Mesendoderm (in vitro differentiated cells): ENCODE measurements at regions not wholly inside any gene's neighbourhood (a gene's known extent, or its start where the extent isn't known, plus 50 kb on each side); places are given as distances from the start of the nearest gene placed in this dataset.

Experiments used
- DNase-seq: peaks from one replicate; pipeline ENCODE4 v3.0.0; 2013
- H2AK5ac ChIP-seq: 2 replicates; pipeline ENCODE4 v1.6.1; 2013; ENCODE audit warnings: low read length, inconsistent platforms
- H2BK120ac ChIP-seq: 2 replicates; pipeline ENCODE4 v1.6.1; 2013; ENCODE audit warnings: low read depth, mild to moderate bottlenecking, low read length, moderate library complexity, mixed read lengths
- H2BK15ac ChIP-seq: replicated peaks from 2 replicates; pipeline ENCODE4 v1.6.1; 2013; ENCODE audit warnings: low read depth, mild to moderate bottlenecking, moderate library complexity
- H2BK5ac ChIP-seq: 2 replicates; pipeline ENCODE4 v1.6.1; 2013; ENCODE audit warnings: low read length, inconsistent platforms
- H3K18ac ChIP-seq: 2 replicates; pipeline ENCODE4 v1.6.1; 2013; ENCODE audit warnings: mild to moderate bottlenecking, low read length, mixed read lengths
- H3K23ac ChIP-seq: one replicate; pipeline ENCODE4 v1.6.1; 2013; ENCODE audit warnings: low read length
- H3K27ac ChIP-seq: 2 replicates; pipeline ENCODE4 v1.5.1; 2013; ENCODE audit warnings: low read depth, mild to moderate bottlenecking, inconsistent platforms, low read length, moderate library complexity
- H3K27me3 ChIP-seq: 2 replicates; pipeline ENCODE4 v1.6.1; 2013; ENCODE audit warnings: low read length, control low read depth, mild to moderate bottlenecking, inconsistent platforms; ENCODE audit not compliant: insufficient read depth, poor library complexity
- H3K36me3 ChIP-seq: 2 replicates; pipeline ENCODE4 v1.6.1; 2013; ENCODE audit warnings: low read length, inconsistent platforms; ENCODE audit not compliant: control insufficient read depth, insufficient read depth
- H3K4ac ChIP-seq: one replicate; pipeline ENCODE4 v1.6.1; 2013; ENCODE audit warnings: low read depth, mild to moderate bottlenecking, low read length, moderate library complexity
- H3K4me1 ChIP-seq: 2 replicates; pipeline ENCODE4 v1.6.1; 2013; ENCODE audit warnings: low read depth, low read length, inconsistent platforms; ENCODE audit not compliant: control insufficient read depth
- H3K4me2 ChIP-seq: 2 replicates; pipeline ENCODE4 v1.6.1; 2013; ENCODE audit warnings: low read length
- H3K4me3 ChIP-seq: 2 replicates; pipeline ENCODE4 v1.5.1; 2013; ENCODE audit warnings: mild to moderate bottlenecking, low read length
- H3K56ac ChIP-seq: one replicate; pipeline ENCODE4 v1.6.1; 2013; ENCODE audit warnings: low read length
- H3K79me1 ChIP-seq: 2 replicates; pipeline ENCODE4 v1.6.1; 2013; ENCODE audit warnings: low read length, inconsistent platforms
- H3K79me2 ChIP-seq: 2 replicates; pipeline ENCODE4 v1.6.1; 2013; ENCODE audit warnings: mild to moderate bottlenecking, low read length; ENCODE audit not compliant: control insufficient read depth, insufficient read depth
- H3K9ac ChIP-seq: 2 replicates; pipeline ENCODE4 v1.6.1; 2013; ENCODE audit warnings: low read length, inconsistent platforms
- H4K5ac ChIP-seq: one replicate; pipeline ENCODE4 v1.6.1; 2013; ENCODE audit warnings: low read length
- H4K8ac ChIP-seq: one replicate; pipeline ENCODE4 v1.6.1; 2013; ENCODE audit warnings: low read depth, mild to moderate bottlenecking, control low read depth, low read length, moderate library complexity
- WGBS: extraction: QIAGEN DNeasy Blood & Tissue Kit; methylation state at CpG from one replicate; pipeline ENCODE4 v1.1.7; 2013; ENCODE audit warnings: low lambda C conversion rate, missing lambda C conversion rate; ENCODE audit not compliant: insufficient coverage; ENCODE audit errors: extremely low coverage; 5-methylcytosine and 5-hydroxymethylcytosine counted together

- Histone ChIP-seq H3K4me3 (no peak overlapping the region), H3K4ac (no peak overlapping the region), H3K23ac (no peak overlapping the region), H3K79me1 (no peaks in the 10 kb centered on the region), H4K5ac (no peak overlapping the region), H3K4me2 (no peak overlapping the region), H3K18ac (no peak overlapping the region), H3K79me2 (no peaks in the 10 kb centered on the region), H3K9ac (no peak overlapping the region), H3K4me1 (no peaks in the 10 kb centered on the region), H2BK5ac (no peak overlapping the region), H2BK15ac (no peak overlapping the region), H4K8ac (no peak overlapping the region), H3K36me3 (no peaks in the 10 kb centered on the region), H2BK120ac (no peak overlapping the region), H3K56ac (no peak overlapping the region), H3K27ac (no peak overlapping the region), H2AK5ac (no peak overlapping the region), H3K27me3 (no peaks in the 10 kb centered on the region)
- no CpG with 5 or more reads among the region's 2 CpGs for WGBS
- DNase-seq = no peak
Measured at GRCh38 chr4:132267321-132267720, 881.8 kb upstream of the PCDH10 start.

- Histone ChIP-seq H3K36me3 (no peaks in the 10 kb centered on the region), H2BK120ac (no peak overlapping the region), H3K23ac (no peak overlapping the region), H2BK15ac (no peak overlapping the region), H3K79me2 (no peaks in the 10 kb centered on the region), H2AK5ac (no peak overlapping the region), H3K4me2 (no peak overlapping the region), H3K4me3 (no peak overlapping the region), H3K9ac (no peak overlapping the region), H2BK5ac (no peak overlapping the region), H3K56ac (no peak overlapping the region), H3K27ac (no peak overlapping the region), H3K4me1 (no peaks in the 10 kb centered on the region), H3K79me1 (no peaks in the 10 kb centered on the region), H3K18ac (no peak overlapping the region), H4K8ac (no peak overlapping the region), H3K4ac (no peak overlapping the region), H4K5ac (no peak overlapping the region), H3K27me3 (no peaks in the 10 kb centered on the region)
- peak; percentile 72 for DNase-seq
- WGBS = no CpG with 5 or more reads among the region's 5 CpGs
Measured at GRCh38 chr4:132269303-132269990, 879.6 kb upstream of the PCDH10 start.

GRCh38 chr4:132275583-132276121 lies 873.4 kb upstream of the PCDH10 start:
- WGBS = no CpG with 5 or more reads among the region's 1 CpG
- Histone ChIP-seq H3K27me3 (no peaks in the 10 kb centered on the region), H4K5ac (no peak overlapping the region), H2AK5ac (no peak overlapping the region), H4K8ac (no peak overlapping the region), H3K4me2 (no peak overlapping the region), H3K4me3 (no peak overlapping the region), H2BK120ac (no peak overlapping the region), H2BK5ac (no peak overlapping the region), H3K79me2 (no peaks in the 10 kb centered on the region), H2BK15ac (no peak overlapping the region), H3K27ac (no peak overlapping the region), H3K56ac (no peak overlapping the region), H3K9ac (no peak overlapping the region), H3K4me1 (no peaks in the 10 kb centered on the region), H3K18ac (no peak overlapping the region), H3K36me3 (no peaks in the 10 kb centered on the region), H3K79me1 (no peaks in the 10 kb centered on the region), H3K4ac (no peak overlapping the region), H3K23ac (no peak overlapping the region)
- no peak for DNase-seq

- no peak overlapping the region for H2AK5ac ChIP-seq
- H3K4me3 ChIP-seq = no peak overlapping the region
- no peak overlapping the region for H3K4me2 ChIP-seq
- no peak overlapping the region for H2BK5ac ChIP-seq
- no peak overlapping the region for H2BK120ac ChIP-seq
- no peaks in the 10 kb centered on the region for H3K4me1 ChIP-seq
- H4K5ac ChIP-seq = no peak overlapping the region
- H3K4ac ChIP-seq = no peak overlapping the region
- H3K56ac ChIP-seq = no peak overlapping the region
- H3K27me3 ChIP-seq = no peaks in the 10 kb centered on the region
- H4K8ac ChIP-seq = no peak overlapping the region
- DNase-seq = no peak
- H3K18ac ChIP-seq = no peak overlapping the region
- H3K36me3 ChIP-seq = no peaks in the 10 kb centered on the region
- WGBS = no CpG with 5 or more reads among the region's 4 CpGs
- H3K79me2 ChIP-seq = no peaks in the 10 kb centered on the region
- no peak overlapping the region for H3K23ac ChIP-seq
- H3K27ac ChIP-seq = no peak overlapping the region
- no peak overlapping the region for H3K9ac ChIP-seq
- no peak overlapping the region for H2BK15ac ChIP-seq
- no peaks in the 10 kb centered on the region for H3K79me1 ChIP-seq
Measured at GRCh38 chr4:132276185-132276584, 872.9 kb upstream of the PCDH10 start.

- no peak overlapping the region for H3K4me3 ChIP-seq
- no peak overlapping the region for H2BK15ac ChIP-seq
- no peaks in the 10 kb centered on the region for H3K79me2 ChIP-seq
- H3K56ac ChIP-seq = no peak overlapping the region
- no peak overlapping the region for H3K18ac ChIP-seq
- H3K27ac ChIP-seq = no peak overlapping the region
- H3K27me3 ChIP-seq = no peaks in the 10 kb centered on the region
- WGBS = no CpG with 5 or more reads among the region's 2 CpGs
- no peak overlapping the region for H2BK5ac ChIP-seq
- H3K23ac ChIP-seq = no peak overlapping the region
- no peak overlapping the region for H4K5ac ChIP-seq
- no peak overlapping the region for H2BK120ac ChIP-seq
- no peaks in the 10 kb centered on the region for H3K36me3 ChIP-seq
- H3K4ac ChIP-seq = no peak overlapping the region
- H2AK5ac ChIP-seq = no peak overlapping the region
- no peak overlapping the region for H4K8ac ChIP-seq
- no peaks in the 10 kb centered on the region for H3K4me1 ChIP-seq
- no peaks in the 10 kb centered on the region for H3K79me1 ChIP-seq
- H3K9ac ChIP-seq = no peak overlapping the region
- no peak for DNase-seq
- no peak overlapping the region for H3K4me2 ChIP-seq
Measured at GRCh38 chr4:132276989-132277388, 872.1 kb upstream of the PCDH10 start.

GRCh38 chr4:132281733-132282132 lies 867.4 kb upstream of the PCDH10 start:
- H3K36me3 ChIP-seq = no peaks in the 10 kb centered on the region
- no peak overlapping the region for H3K9ac ChIP-seq
- no peak overlapping the region for H2BK120ac ChIP-seq
- H3K4me3 ChIP-seq = no peak overlapping the region
- H3K27ac ChIP-seq = no peak overlapping the region
- H3K27me3 ChIP-seq = no peaks in the 10 kb centered on the region
- H4K5ac ChIP-seq = no peak overlapping the region
- H2BK5ac ChIP-seq = no peak overlapping the region
- no peaks in the 10 kb centered on the region for H3K4me1 ChIP-seq
- WGBS = no CpG with 5 or more reads among the region's 4 CpGs
- H3K56ac ChIP-seq = no peak overlapping the region
- no peaks in the 10 kb centered on the region for H3K79me1 ChIP-seq
- H4K8ac ChIP-seq = no peak overlapping the region
- no peak overlapping the region for H2AK5ac ChIP-seq
- no peak overlapping the region for H2BK15ac ChIP-seq
- no peak overlapping the region for H3K4me2 ChIP-seq
- no peak overlapping the region for H3K23ac ChIP-seq
- H3K18ac ChIP-seq = no peak overlapping the region
- no peak overlapping the region for H3K4ac ChIP-seq
- DNase-seq = no peak
- no peaks in the 10 kb centered on the region for H3K79me2 ChIP-seq
